Renal cortical epithelial cell (primary cell): ENCODE measurements at regions not wholly inside any gene's neighbourhood (a gene's known extent, or its start where the extent isn't known, plus 50 kb on each side); places are given as distances from the start of the nearest gene placed in this dataset.
A peak's percentile ranks its signal among the peaks of the same experiment; 100 is the strongest.
"Not testable (repeated sequence)": the region's sequence is repeated elsewhere in the genome, so short reads cannot be mapped to it uniquely, and the experiment has no call there.

Experiments used
- DNase-seq: peaks from one replicate; pipeline ENCODE4 v3.0.0-alpha.2; 2011; ENCODE audit warnings: low read depth

- no peak for DNase-seq
These were observed 120.6 kb downstream of the TMEM167A start for GRCh38 chr5:82956600-82956999.

DNA sequence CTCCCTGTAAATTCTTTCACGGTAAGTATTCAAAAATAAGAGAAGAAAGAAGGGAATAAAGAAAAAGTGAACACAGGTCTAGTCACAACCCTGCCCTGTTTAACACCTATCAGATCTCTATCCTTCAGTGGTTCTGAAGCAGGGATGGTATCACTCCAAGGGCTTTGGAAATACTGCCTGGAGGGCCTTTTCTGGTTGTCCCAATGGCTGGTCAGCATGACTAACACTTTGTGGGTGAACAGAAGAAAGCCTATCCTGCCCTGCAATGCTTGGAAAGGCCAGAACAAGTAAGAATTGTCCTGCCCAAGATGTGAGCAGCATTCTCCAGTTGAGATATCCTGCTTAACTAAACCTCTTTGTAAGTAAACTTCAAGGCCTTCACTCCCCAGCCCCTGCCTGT lies 124.9 kb downstream of the TMEM167A start:
- peak; percentile 88 for DNase-seq

GRCh38 chr5:82944267-82944666 lies 132.9 kb downstream of the TMEM167A start:
- not testable (repeated sequence) for DNase-seq

- DNase-seq = no peak
These were observed 134.9 kb downstream of the TMEM167A start for GRCh38 chr5:82942083-82942881.

- DNase-seq = peak; percentile 90
These were observed 138.1 kb downstream of the TMEM167A start for GRCh38 chr5:82938901-82939725.

DNA sequence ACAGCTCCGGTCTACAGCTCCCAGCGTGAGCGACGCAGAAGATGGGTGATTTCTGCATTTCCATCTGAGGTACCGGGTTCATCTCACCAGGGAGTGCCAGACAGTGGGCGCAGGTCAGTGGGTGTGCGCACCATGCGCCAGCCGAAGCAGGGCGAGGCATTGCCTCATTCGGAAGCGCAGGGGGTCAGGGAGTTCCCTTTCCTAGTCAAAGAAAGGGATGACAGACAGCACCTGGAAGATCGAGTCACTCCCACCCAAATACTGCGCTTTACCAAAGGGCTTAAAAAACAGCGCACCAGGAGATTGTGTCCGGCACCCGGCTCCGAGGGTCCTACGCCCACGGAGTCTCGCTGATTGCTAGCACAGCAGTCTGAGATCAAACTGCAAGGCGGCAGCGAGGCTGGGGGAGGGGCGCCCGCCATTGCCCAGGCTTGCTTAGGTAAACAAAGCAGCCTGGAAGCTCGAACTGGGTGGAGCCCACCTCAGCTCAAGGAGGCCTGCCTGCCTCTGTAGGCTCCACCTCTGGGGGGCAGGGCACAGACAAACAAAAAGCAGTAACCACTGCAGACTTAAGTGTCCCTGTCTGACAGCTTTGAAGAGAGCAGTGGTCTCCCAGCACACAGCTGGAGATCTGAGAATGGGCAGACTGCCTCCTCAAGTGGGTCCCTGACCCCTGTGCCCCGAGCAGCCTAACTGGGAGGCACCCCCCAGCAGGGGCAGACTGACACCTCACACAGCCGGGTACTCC lies 144.5 kb downstream of the TMEM167A start:
- DNase-seq = not testable (repeated sequence)

- peak; percentile 38 for DNase-seq
These were observed 146.1 kb downstream of the TMEM167A start for GRCh38 chr5:82931110-82931509.

- DNase-seq = no peak
These were observed 152.2 kb downstream of the TMEM167A start for GRCh38 chr5:82925061-82925411.

- no peak for DNase-seq
These were observed 152.8 kb downstream of the TMEM167A start for GRCh38 chr5:82924226-82925060.

- no peak for DNase-seq
These were observed 155.0 kb downstream of the TMEM167A start for GRCh38 chr5:82922086-82922734.

DNA sequence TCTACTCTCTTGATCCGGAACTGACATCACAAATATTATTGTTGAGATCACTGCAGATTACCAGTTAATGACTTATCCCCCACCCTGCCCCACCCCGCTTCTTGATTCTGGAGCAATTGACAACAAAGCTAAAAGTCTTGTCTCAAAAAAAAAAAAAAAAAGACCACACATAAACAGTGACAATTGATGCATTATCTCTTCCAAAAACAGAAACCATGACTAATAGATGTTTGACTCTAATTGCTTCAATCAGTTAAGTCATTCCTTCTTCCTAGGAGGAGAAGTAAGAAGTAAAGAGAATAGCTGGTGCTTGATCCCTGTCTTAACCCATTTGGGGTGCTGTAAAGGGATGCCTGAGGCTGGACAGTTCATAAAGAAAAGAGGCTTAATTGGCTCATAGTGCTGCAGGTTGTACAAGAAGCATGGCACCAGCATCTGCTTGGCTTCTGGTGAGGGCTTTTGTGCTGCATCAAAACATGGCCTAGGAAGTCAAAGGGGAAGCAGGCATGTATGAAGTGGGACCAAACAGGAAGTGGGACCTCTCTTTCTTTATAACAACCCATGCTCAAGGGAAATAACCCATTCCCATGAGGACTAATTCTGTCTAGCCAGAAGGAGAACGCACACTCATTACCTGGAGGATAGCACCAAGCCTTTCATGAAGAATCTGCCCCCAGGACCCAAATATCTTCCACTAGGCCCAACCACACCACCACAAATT lies 158.7 kb downstream of the TMEM167A start:
- peak; percentile 40 for DNase-seq

- DNase-seq = no peak
These were observed 159.6 kb downstream of the TMEM167A start for GRCh38 chr5:82917584-82917983.

GRCh38 chr5:82913971-82914370 lies 163.2 kb downstream of the TMEM167A start:
- DNase-seq = no peak

DNA sequence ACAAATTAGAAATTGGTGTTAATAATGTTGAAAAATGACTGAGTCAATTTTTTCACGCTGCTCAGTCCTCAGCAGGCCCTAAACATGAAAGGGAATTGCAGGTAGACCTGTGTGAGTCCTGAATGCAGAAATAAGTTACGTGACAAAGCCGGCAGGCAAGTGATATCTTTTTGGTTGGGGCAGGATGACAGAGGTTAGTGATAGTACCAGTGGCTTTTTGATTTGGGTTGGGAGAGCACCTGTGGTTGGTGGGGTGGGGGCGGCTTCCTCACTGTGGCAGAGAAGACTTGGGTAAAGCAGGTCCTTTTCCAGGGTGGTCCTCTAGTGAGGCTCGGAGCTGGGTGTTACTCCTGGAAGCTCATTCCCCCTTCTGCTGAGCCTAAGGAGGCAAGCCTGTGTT lies 164.7 kb downstream of the TMEM167A start:
- DNase-seq = no peak

- DNase-seq = no peak
These were observed 165.3 kb downstream of the TMEM167A start for GRCh38 chr5:82911910-82912309.

GRCh38 chr5:82910905-82911304 lies 166.3 kb downstream of the TMEM167A start:
- no peak for DNase-seq

DNA sequence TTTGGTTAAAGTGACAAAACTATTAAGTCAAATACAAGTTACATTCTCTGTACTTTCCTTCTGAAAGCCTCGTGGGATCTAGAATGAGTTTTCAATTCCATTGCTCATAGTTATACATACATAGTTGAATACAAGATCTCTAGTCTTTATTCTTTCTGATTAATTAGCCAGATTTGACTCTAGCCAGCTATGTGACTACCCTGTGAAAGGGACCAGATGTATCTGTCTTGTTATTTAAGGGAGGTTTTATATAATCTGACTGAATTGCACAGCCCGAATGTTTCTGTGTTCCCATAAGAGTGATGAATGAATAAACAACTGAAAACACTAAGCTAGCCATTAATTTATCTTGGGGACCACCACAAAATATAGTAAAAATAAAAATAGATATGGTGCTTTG lies 166.7 kb downstream of the TMEM167A start:
- DNase-seq = no peak

GRCh38 chr5:82909771-82910170 lies 167.4 kb downstream of the TMEM167A start:
- DNase-seq = no peak

- no peak for DNase-seq
These were observed 171.2 kb downstream of the TMEM167A start for GRCh38 chr5:82905986-82906385.

DNA sequence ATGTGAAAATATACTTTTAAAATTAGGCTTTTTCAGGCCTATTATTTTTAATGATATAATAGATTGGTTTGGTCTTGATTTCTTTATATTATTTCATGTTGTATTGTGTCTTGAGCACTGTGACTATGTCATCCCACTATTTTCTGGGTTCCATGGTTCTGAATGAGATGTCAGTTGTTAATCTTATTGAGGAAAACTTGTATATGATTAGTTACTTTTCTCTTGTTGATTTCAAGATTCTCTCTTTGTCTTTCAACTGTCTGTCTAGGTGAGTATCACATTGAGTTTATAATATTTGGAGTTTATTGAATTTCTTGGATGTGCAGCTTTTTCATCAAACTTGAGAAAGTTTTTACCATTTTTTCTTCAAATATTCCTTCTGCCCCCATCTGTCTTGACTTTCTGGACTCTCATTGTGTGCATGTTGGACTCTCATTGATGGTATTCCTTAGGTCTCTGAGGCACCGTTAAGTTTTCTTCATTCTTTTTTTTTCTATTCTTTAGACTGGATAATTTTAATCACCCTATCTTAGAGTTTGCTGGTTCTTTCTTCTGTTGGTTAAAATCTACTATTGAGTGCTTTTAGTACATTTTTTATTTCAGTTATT lies 175.8 kb downstream of the TMEM167A start:
- DNase-seq = peak; percentile 13
